HepG2 (cell line): ENCODE measurements at regions not wholly inside any gene's neighbourhood (a gene's known extent, or its start where the extent isn't known, plus 50 kb on each side); places are given as distances from the start of the nearest gene placed in this dataset.

ENCODE experiments used
- DBP ChIP-seq: sonication (generic); formaldehyde crosslinking; IDR thresholded peaks from 2 replicates; pipeline ENCODE4 v1.4.0; 2020; ENCODE audit warnings: missing genetic modification reagents; ENCODE audit errors: not compliant biosample characterization
- E2F1 ChIP-seq: sonication (generic); formaldehyde crosslinking; IDR thresholded peaks from 2 replicates; pipeline ENCODE4 v1.5.0; 2020; ENCODE audit warnings: missing genetic modification reagents
- ESRRA ChIP-seq: sonication (generic); formaldehyde crosslinking; IDR thresholded peaks from 2 replicates; pipeline ENCODE4 v1.5.1; 2020; ENCODE audit warnings: mild to moderate bottlenecking, low read depth, missing genetic modification reagents
- GLI4 ChIP-seq: sonication (generic); formaldehyde crosslinking; IDR thresholded peaks from 2 replicates; pipeline ENCODE4 v1.5.1; 2020; ENCODE audit warnings: missing genetic modification reagents, mild to moderate bottlenecking, moderate library complexity, borderline replicate concordance
- PLSCR1 ChIP-seq: sonication (generic); formaldehyde crosslinking; IDR thresholded peaks from 2 replicates; pipeline ENCODE4 v1.5.0; 2020; ENCODE audit warnings: missing genetic modification reagents, mild to moderate bottlenecking, borderline replicate concordance
- RXRA ChIP-seq: sonication (generic); formaldehyde crosslinking; IDR thresholded peaks from 2 replicates; pipeline ENCODE4 v1.5.1; 2020; ENCODE audit warnings: missing genetic modification reagents
- SNAI1 ChIP-seq: sonication (generic); formaldehyde crosslinking; IDR thresholded peaks from 2 replicates; pipeline ENCODE4 v1.5.0; 2020; ENCODE audit warnings: mild to moderate bottlenecking, missing genetic modification reagents, borderline replicate concordance
- ZBTB4 ChIP-seq: sonication (generic); formaldehyde crosslinking; IDR thresholded peaks from 2 replicates; pipeline ENCODE4 v1.4.0; 2020; ENCODE audit warnings: missing genetic modification reagents, mild to moderate bottlenecking, borderline replicate concordance
- ZNF121 ChIP-seq: sonication (generic); formaldehyde crosslinking; IDR thresholded peaks from 2 replicates; pipeline ENCODE4 v1.5.0; 2020; ENCODE audit warnings: mild to moderate bottlenecking, missing genetic modification reagents

- TF ChIP-seq ZBTB4 (CRISPR knock-in tag) (no peak), GLI4 (CRISPR knock-in tag) (no peak), ZNF121 (CRISPR knock-in tag) (no peak), RXRA (CRISPR knock-in tag) (no peak), ESRRA (CRISPR knock-in tag) (no peak), SNAI1 (CRISPR knock-in tag) (no peak), PLSCR1 (CRISPR knock-in tag) (no peak), E2F1 (CRISPR knock-in tag) (no peak), DBP (CRISPR knock-in tag) (no peak)
These were observed 196.6 kb upstream of the EDNRA start (continued) for GRCh38 chr4:147284256-147284835.
